ENCODE measurements at regions not wholly inside any gene's neighbourhood (a gene's known extent, or its start where the extent isn't known, plus 50 kb on each side); places are given as distances from the start of the nearest gene placed in this dataset.
"Not testable (repeated sequence)": the region's sequence is repeated elsewhere in the genome, so short reads cannot be mapped to it uniquely, and the experiment has no call there.

DNA sequence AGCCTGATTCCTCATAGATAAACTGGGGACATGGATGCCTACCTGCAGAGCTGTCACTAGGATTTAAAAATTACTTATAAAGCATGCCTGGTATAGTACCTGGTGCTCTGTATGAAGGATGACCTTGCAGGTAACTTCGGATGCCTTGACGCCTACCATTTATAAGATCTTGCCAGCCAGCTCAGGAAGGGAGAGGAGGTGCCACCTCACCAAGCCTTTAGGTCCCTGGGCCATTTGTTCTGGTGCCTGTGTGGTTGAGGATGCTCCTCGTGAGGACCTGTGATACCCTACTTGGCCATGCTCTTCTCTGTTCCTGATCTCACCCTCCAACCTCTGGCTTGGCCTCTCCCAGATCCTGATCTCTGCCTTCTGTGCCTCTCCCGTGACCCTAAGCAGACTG is 85.2 kb downstream of the FDX1 start:
- DNase-seq = no peak

DNA sequence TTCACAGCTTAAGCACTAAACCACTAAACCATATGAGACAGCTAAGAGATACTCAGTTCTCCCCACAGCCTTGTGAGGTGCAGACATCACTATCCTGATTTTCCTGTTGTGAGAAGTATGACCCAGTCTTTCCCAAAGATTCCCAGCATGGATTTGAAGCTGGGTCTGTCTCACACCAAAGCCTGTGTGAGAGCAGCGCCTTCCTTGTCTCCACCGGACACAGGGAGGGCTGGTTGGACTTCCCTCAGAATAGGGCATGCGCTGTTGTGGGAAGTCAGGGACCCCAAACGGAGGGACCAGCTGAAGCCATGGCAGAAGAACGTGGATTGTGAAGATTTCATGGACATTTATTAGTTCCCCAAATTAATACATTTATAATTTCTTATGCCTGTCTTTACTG is 87.6 kb downstream of the FDX1 start:
- DNase-seq = not testable (repeated sequence)

DNA sequence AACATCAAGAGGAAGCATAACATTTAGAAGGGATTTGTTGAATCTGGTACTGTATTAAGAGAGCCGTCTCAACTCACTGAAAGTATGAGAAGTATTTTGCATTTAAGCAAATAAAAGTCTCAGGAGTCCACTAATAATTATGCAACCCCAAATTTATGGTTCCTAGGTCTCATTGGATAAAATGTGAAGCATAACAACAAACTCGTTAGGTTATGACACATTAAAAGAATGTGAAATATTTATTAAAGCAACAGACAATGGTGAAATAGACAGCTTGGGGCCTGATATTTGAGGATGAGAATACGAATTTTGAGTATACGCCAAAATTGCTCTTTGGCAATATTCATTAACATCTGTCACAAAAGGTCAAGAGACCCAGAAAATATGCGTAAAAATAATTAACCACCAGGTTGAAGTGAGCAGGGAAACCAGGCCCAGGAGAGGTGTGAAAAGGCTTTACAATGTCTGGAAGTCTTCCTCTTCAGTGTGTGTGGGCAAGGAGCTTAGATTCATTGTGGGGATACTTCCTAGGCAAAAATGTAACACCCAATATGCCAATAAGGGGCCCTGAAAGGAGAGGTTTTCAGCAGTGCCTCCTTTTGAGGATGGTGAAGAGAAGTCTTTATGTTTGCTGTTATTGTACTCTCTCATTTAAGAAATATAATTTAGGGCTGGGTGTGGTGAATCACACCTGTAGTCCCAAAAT is 89.2 kb downstream of the FDX1 start:
- DNase-seq = no peak

DNA sequence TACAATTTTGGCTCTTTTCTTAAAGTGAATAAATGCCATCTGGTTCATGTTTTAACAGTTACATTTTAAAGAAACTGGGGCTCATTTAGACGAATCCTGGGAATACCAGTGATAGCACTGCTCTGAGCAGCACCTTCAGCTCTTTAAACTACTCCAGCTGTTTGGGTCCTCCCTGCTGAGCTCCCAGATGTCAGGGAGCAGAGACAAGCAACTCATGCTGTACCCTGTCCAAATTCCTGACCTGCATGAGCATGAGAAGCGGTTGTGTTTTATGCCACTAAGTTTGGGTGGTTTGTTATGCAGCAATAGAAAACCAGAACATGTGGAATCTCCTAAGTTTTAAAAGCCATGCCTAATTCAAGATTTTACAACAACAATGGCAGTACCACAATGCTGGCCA is 90.0 kb downstream of the FDX1 start:
- DNase-seq = no peak

DNA sequence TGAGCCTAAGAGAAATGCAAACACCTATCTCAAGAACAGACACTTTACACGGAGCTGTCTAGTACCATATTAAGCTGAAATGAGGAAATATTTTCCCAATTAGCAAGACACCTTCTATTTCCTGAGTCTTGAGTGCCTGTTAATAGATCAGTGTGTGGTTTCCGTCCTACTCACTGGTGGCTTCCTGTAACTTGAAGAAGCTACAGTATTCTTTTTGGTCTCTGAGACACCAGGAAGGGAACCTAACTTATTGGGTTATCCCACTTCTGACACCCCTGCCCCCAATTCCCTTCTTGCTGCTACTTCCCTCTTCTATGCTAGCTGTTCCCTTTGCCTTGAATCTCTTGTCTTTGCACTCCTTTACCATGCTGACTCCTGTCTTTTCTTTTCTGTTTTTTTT is 92.7 kb downstream of the FDX1 start:
- no peak for DNase-seq

DNA sequence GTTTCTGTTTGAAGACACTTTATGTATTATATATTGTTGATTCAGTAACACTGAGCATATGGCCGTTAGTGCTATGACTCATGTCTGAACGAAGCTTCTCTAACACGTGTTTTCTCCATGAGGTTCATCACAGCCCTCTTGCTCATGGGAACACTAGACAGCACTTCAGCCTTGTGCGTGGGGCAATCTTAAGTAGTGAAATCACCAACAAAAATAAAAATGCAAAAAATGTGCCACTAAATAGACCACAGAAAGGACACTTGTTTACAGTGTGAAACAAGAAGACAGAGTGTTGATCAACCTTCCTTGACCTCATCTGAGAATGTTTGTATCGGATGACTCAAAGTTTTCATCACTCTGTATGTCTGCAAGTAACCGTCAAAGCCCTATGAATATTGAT is 94.5 kb downstream of the FDX1 start:
- DNase-seq = no peak

DNA sequence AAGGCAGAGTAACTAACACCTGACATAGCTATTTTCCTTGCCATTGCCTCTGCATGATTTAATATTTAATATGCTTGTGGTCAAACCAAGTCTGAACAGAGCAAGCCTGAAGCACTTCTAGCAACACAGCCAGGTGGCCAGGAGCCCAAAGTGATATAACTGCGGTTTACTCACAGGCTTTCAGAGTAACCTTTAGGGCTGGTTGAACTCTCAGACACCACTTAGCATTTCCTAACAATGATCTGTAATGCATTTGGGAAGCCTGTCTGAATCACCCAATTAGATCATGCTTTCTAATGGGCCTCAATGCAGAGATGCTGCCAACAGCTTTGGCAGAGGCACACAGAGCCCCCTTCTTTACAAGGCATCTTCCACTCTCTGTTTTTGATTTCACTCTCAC is 96.1 kb downstream of the FDX1 start:
- DNase-seq = peak; percentile 51

DNA sequence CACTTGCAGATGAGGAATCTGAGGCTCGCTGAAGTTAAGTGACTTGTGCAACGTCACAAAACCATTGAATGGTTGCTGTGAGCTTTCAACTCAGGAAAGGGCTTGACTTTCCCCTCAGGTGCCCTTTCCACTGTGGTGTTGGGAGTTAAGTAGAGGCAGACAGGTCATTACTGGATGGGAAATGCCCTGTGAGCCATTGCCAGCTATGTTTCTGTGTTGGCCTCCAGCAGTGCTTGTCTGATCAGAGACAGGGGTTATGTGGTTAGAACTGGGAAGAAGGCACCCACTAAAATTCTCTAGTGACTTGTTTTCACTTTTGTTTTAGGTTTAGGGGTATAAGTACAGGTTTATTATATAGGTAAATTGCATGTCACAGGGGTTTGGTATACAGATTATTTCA is 96.6 kb downstream of the FDX1 start:
- DNase-seq = no peak
